HFF-Myc (cell line): ENCODE measurements at regions not wholly inside any gene's neighbourhood (a gene's known extent, or its start where the extent isn't known, plus 50 kb on each side); places are given as distances from the start of the nearest gene placed in this dataset.
"Not testable (repeated sequence)": the region's sequence is repeated elsewhere in the genome, so short reads cannot be mapped to it uniquely, and the experiment has no call there.

Experiments
- DNase-seq: peaks from one replicate; pipeline ENCODE4 v3.0.0-alpha.2; 2011; ENCODE audit warnings: low read depth; ENCODE audit errors: extremely low read depth
- H3K4me3 ChIP-seq: replicated peaks from 2 replicates; pipeline ENCODE4 v1.5.1; 2011; ENCODE audit warnings: low read depth, mild to moderate bottlenecking, control low read depth, low read length
- CTCF ChIP-seq: IDR thresholded peaks from 2 replicates; pipeline ENCODE4 v1.5.1; 2012; ENCODE audit warnings: mild to moderate bottlenecking, low read depth, low read length, control low read depth; ENCODE audit errors: missing control alignments

GRCh38 chr7:68865351-68866199, 732.7 kb upstream of the AUTS2 start:
- no peak for DNase-seq
- H3K4me3 ChIP-seq: no peak overlapping the region
- no peak for TF ChIP-seq CTCF

GRCh38 chr7:68866200-68866570, 732.1 kb upstream of the AUTS2 start:
- no peak for DNase-seq
- no peak for TF ChIP-seq CTCF
- H3K4me3 ChIP-seq: no peak overlapping the region

GRCh38 chr7:68866721-68867120, 731.6 kb upstream of the AUTS2 start:
- DNase-seq, H3K4me3 ChIP-seq: not testable (repeated sequence)

GRCh38 chr7:68868978-68869377, 729.3 kb upstream of the AUTS2 start:
- no peak for DNase-seq
- TF ChIP-seq CTCF: no peak

GRCh38 chr7:68873616-68874015, 724.7 kb upstream of the AUTS2 start:
- no peak overlapping the region for H3K4me3 ChIP-seq
- no peak for DNase-seq
- no peak for TF ChIP-seq CTCF

More at GRCh38 chr7:68868978-68869377, 729.3 kb upstream of the AUTS2 start:
- H3K4me3 ChIP-seq: no peak overlapping the region

GRCh38 chr7:68875857-68876256, 722.4 kb upstream of the AUTS2 start:
- no peak for TF ChIP-seq CTCF
- no peak for DNase-seq
- H3K4me3 ChIP-seq: no peak overlapping the region

- not testable (repeated sequence) for DNase-seq, H3K4me3 ChIP-seq
These were observed 711.2 kb upstream of the AUTS2 start for GRCh38 chr7:68887116-68887515.

GRCh38 chr7:68888971-68889385, 709.3 kb upstream of the AUTS2 start:
- no peak for TF ChIP-seq CTCF
- no peak for DNase-seq
- H3K4me3 ChIP-seq: no peak overlapping the region
